ENCODE measurements at regions not wholly inside any gene's neighbourhood (a gene's known extent, or its start where the extent isn't known, plus 50 kb on each side); places are given as distances from the start of the nearest gene placed in this dataset.

- TF ChIP-seq CTCF (conservative IDR thresholded peaks at IDR 0.05; ENCODE audit: low read length), result no peak
- TF ChIP-seq EZH2phosphoT487 (IDR thresholded peaks at IDR 0.05; ENCODE audit: borderline replicate concordance, low read depth, low read length), result no peak
Observed at GRCh38 chr11:80466570-80466969, 1025.7 kb upstream of the TENM4 start.
